C4-2B (cell line): ENCODE measurements at regions not wholly inside any gene's neighbourhood (a gene's known extent, or its start where the extent isn't known, plus 50 kb on each side); places are given as distances from the start of the nearest gene placed in this dataset.

Experiments
- CTCF ChIP-seq: fragments of 450-650 bp; conservative IDR thresholded peaks from 2 replicates; pipeline ENCODE4 v1.5.1; 2017; ENCODE audit warnings: mild to moderate bottlenecking
- ZFX ChIP-seq: fragments of 450-650 bp; IDR thresholded peaks from 2 replicates; pipeline ENCODE4 v1.6.1; 2017

GRCh38 chr22:49710746-49711145 lies 116.9 kb downstream of the BRD1 start:
- TF ChIP-seq CTCF = no peak
- no peak for TF ChIP-seq ZFX
